HCEC 1CT (cell line): ENCODE measurements at regions not wholly inside any gene's neighbourhood (a gene's known extent, or its start where the extent isn't known, plus 50 kb on each side); places are given as distances from the start of the nearest gene placed in this dataset.
A peak's percentile ranks its signal among the peaks of the same experiment; 100 is the strongest.
"Not testable (repeated sequence)": the region's sequence is repeated elsewhere in the genome, so short reads cannot be mapped to it uniquely, and the experiment has no call there.

Experiments used
- DNase-seq: peaks from one replicate; pipeline ENCODE4 v3.0.0-alpha.2; 2017

GRCh38 chr3:147231980-147232379 lies 174.4 kb downstream of the ZIC4 start:
- DNase-seq, result not testable (repeated sequence)

GRCh38 chr3:147231111-147231510 lies 175.2 kb downstream of the ZIC4 start:
- no peak for DNase-seq

GRCh38 chr3:147222291-147222690 lies 184.1 kb downstream of the ZIC4 start:
- peak; percentile 15 for DNase-seq

GRCh38 chr3:147218965-147219364 lies 187.4 kb downstream of the ZIC4 start:
- DNase-seq, result no peak

- no peak for DNase-seq
Measured at GRCh38 chr3:147216143-147216673, 190.1 kb downstream of the ZIC4 start.

GRCh38 chr3:147215660-147216059 lies 190.7 kb downstream of the ZIC4 start:
- DNase-seq, result no peak

GRCh38 chr3:147213633-147214032 lies 192.7 kb downstream of the ZIC4 start:
- no peak for DNase-seq

- no peak for DNase-seq
Measured at GRCh38 chr3:147210676-147211075, 195.7 kb downstream of the ZIC4 start.

GRCh38 chr3:147201086-147201485 lies 205.3 kb downstream of the ZIC4 start:
- DNase-seq, result no peak

- DNase-seq, result peak; percentile 65
Measured at GRCh38 chr3:147200545-147200944, 205.8 kb downstream of the ZIC4 start.

GRCh38 chr3:147197739-147198138 lies 208.6 kb downstream of the ZIC4 start:
- DNase-seq, result no peak

- peak; percentile 45 for DNase-seq
Measured at GRCh38 chr3:147195887-147196286, 210.5 kb downstream of the ZIC4 start.

- peak; percentile 59 for DNase-seq
Measured at GRCh38 chr3:147191795-147192385, 214.5 kb downstream of the ZIC4 start.

- DNase-seq, result peak; percentile 10
Measured at GRCh38 chr3:147189016-147189415, 217.3 kb downstream of the ZIC4 start.

- no peak for DNase-seq
Measured at GRCh38 chr3:147187687-147188086, 218.7 kb downstream of the ZIC4 start.

GRCh38 chr3:147185781-147186180 lies 220.6 kb downstream of the ZIC4 start:
- no peak for DNase-seq

- DNase-seq, result no peak
Measured at GRCh38 chr3:147184794-147185193, 221.5 kb downstream of the ZIC4 start.

- no peak for DNase-seq
Measured at GRCh38 chr3:147173257-147173656, 233.1 kb downstream of the ZIC4 start.

GRCh38 chr3:147162743-147163142 lies 243.6 kb downstream of the ZIC4 start:
- DNase-seq, result no peak

- no peak for DNase-seq
Measured at GRCh38 chr3:147161833-147162232, 244.5 kb downstream of the ZIC4 start.

- DNase-seq, result no peak
Measured at GRCh38 chr3:147160984-147161383, 245.4 kb downstream of the ZIC4 start.

GRCh38 chr3:147159141-147159540 lies 247.2 kb downstream of the ZIC4 start:
- no peak for DNase-seq

- DNase-seq, result peak; percentile 12
Measured at GRCh38 chr3:147157631-147158030, 248.7 kb downstream of the ZIC4 start.

GRCh38 chr3:147154988-147155387 lies 251.4 kb downstream of the ZIC4 start:
- not testable (repeated sequence) for DNase-seq
